HepG2 (cell line): ENCODE measurements at regions not wholly inside any gene's neighbourhood (a gene's known extent, or its start where the extent isn't known, plus 50 kb on each side); places are given as distances from the start of the nearest gene placed in this dataset.

ENCODE experiments used
- ATAC-seq: fragments of 200-7000 bp; cut with Tn5 transposase; 3 replicates; pipeline ENCODE4 v1.9.1; 2020; ENCODE audit warnings: mild to moderate bottlenecking, moderate library complexity
- BruUV-seq: library from RNA; stranded (reverse); fragments of 400-500 nt; replicated peaks from 2 replicates; lab custom pipeline; 2021; lab: Mats Ljungman, UMichigan
- CTCF ChIA-PET: fragments of 300-600 bp; formaldehyde crosslinking; extraction: SDS; loops from one replicate; lab custom pipeline; 2021; ENCODE audit warnings: low total read pairs, inconsistent platforms, low intra/inter-chr PET ratio; lab: Yijun Ruan, JAX
- POLR2A ChIA-PET: fragments of 350-600 bp; sonication (Branson Sonifier 250); formaldehyde crosslinking; loops from one replicate; lab custom pipeline; 2020; ENCODE audit warnings: antibody characterized with exemption, inconsistent platforms; lab: Yijun Ruan, JAX
- DNase-seq: peaks from one replicate; pipeline ENCODE4 v3.0.0-alpha.2; 2015; ENCODE audit warnings: low spot score
- FAIRE-seq: peaks from 3 replicates; lab custom pipeline; 2011; peaks lifted over from hg19 to GRCh38; lab: Jason Lieb, UNC
- H2AFZ ChIP-seq: one replicate; pipeline ENCODE4 v1.6.1; 2011; ENCODE audit warnings: low read length, inconsistent platforms
- H3K27ac ChIP-seq: fragments of 300-600 bp; 3 replicates; pipeline ENCODE4 v1.8.0; 2011; ENCODE audit warnings: mixed run types, mild to moderate bottlenecking, mixed read lengths, low read length, inconsistent platforms; ENCODE audit not compliant: insufficient read depth; ENCODE audit errors: extremely low read length
- H3K27me3 ChIP-seq, 2 experiments: fragments of 200-600 bp in 1 of 2; 2 replicates in 1 of 2; 3 replicates in 1 of 2; pipeline versions ENCODE4 v1.6.0 to v1.8.0; 2011; ENCODE audit warnings: low read length in 2 of 2, mild to moderate bottlenecking in 2 of 2, moderate library complexity in 2 of 2, inconsistent platforms in 1 of 2; ENCODE audit not compliant: insufficient read depth in 2 of 2, control insufficient read depth in 1 of 2
- H3K36me3 ChIP-seq, 2 experiments: fragments of 200-600 bp in 1 of 2; replicated peaks in 1 of 2; 2 replicates in 1 of 2; 3 replicates in 1 of 2; pipeline versions ENCODE4 v1.5.1 to v1.8.0; 2011; ENCODE audit warnings: low read length in 2 of 2, inconsistent platforms in 1 of 2; ENCODE audit not compliant: insufficient read depth in 2 of 2, control insufficient read depth in 1 of 2
- H3K4me1 ChIP-seq: 2 replicates; pipeline ENCODE4 v1.5.1; 2012; ENCODE audit warnings: low read length, inconsistent platforms; ENCODE audit not compliant: insufficient read depth
- H3K4me2 ChIP-seq: 2 replicates; pipeline ENCODE4 v1.6.0; 2011; ENCODE audit warnings: low read depth, low read length, inconsistent platforms
- H3K4me3 ChIP-seq, 3 experiments: fragments of 200-600 bp in 1 of 3; sonication (generic), shearing (Covaris generic) in 1 of 3; replicated peaks in 1 of 3; 2 replicates each; pipeline ENCODE4 v1.5.1; 2011 to 2016; ENCODE audit warnings: low read length in 3 of 3, inconsistent platforms in 2 of 3, low read depth in 2 of 3, mild to moderate bottlenecking in 2 of 3, control low read depth in 1 of 3, mixed read lengths in 1 of 3; ENCODE audit not compliant: insufficient read depth in 1 of 3
- H3K79me2 ChIP-seq: one replicate; pipeline ENCODE4 v1.6.1; 2011; ENCODE audit warnings: low read length, inconsistent platforms; ENCODE audit not compliant: insufficient read depth
- H3K9ac ChIP-seq: 2 replicates; pipeline ENCODE4 v1.6.0; 2011; ENCODE audit warnings: mild to moderate bottlenecking, low read depth, low read length, inconsistent platforms; ENCODE audit not compliant: insufficient read depth
- H3K9me3 ChIP-seq: 2 replicates; pipeline ENCODE4 v1.5.1; 2012; ENCODE audit warnings: mild to moderate bottlenecking, low read length
- H4K20me1 ChIP-seq: 2 replicates; pipeline ENCODE4 v1.6.0; 2011; ENCODE audit warnings: inconsistent platforms, mild to moderate bottlenecking, low read length, moderate library complexity; ENCODE audit not compliant: insufficient read depth
- BRD4 ChIP-seq: sonication (generic); formaldehyde crosslinking; IDR thresholded peaks from 2 replicates; pipeline ENCODE4 v1.4.0; 2020; ENCODE audit warnings: missing genetic modification reagents
- TCF12 ChIP-seq, 2 experiments: fragments of 450-650 bp in 1 of 2; sonication (generic) in 1 of 2; formaldehyde crosslinking in 1 of 2; IDR thresholded peaks; 2 replicates each; pipeline versions ENCODE4 v1.6.1 to v1.8.0; 2017 to 2022; ENCODE audit warnings: antibody characterized with exemption in 1 of 2, mild to moderate bottlenecking in 1 of 2, missing genetic modification reagents in 1 of 2, moderate library complexity in 1 of 2
- WGBS: methylation state at CpG from one replicate; pipeline ENCODE4 v1.1.6; 2017; ENCODE audit warnings: low lambda C conversion rate; 5-methylcytosine and 5-hydroxymethylcytosine counted together
- in situ Hi-C: cut with HindIII; loops from 2 replicates; pipeline ENCODE4 v1.10.0; 2017; ENCODE audit warnings: low pct_unique_long_range_greater_than_20kb; ENCODE audit not compliant: extremely low pct_ligation_motif_present
- intact Hi-C: fragments of 100-400 bp; cut with micrococcal nuclease; formaldehyde crosslinking; loops from one replicate; pipeline ENCODE4 v1.10.0; 2022; ENCODE audit not compliant: unreplicated experiment
- TF ChIP-seq, protein P1 (sequence below), 2 experiments: fragments of 450-650 bp in 1 of 2; sonication (generic) in 1 of 2; formaldehyde crosslinking in 1 of 2; IDR thresholded peaks; 2 replicates each; pipeline versions ENCODE4 v1.6.1 to v1.8.0; 2016 to 2022; ENCODE audit warnings: antibody characterized with exemption in 1 of 2, mild to moderate bottlenecking in 1 of 2, missing genetic modification reagents in 1 of 2
- TF ChIP-seq, protein P2 (sequence below): sonication (generic); formaldehyde crosslinking; IDR thresholded peaks from 2 replicates; pipeline ENCODE4 v1.5.1; 2020; ENCODE audit warnings: missing genetic modification reagents, mild to moderate bottlenecking, borderline replicate concordance

DNA sequence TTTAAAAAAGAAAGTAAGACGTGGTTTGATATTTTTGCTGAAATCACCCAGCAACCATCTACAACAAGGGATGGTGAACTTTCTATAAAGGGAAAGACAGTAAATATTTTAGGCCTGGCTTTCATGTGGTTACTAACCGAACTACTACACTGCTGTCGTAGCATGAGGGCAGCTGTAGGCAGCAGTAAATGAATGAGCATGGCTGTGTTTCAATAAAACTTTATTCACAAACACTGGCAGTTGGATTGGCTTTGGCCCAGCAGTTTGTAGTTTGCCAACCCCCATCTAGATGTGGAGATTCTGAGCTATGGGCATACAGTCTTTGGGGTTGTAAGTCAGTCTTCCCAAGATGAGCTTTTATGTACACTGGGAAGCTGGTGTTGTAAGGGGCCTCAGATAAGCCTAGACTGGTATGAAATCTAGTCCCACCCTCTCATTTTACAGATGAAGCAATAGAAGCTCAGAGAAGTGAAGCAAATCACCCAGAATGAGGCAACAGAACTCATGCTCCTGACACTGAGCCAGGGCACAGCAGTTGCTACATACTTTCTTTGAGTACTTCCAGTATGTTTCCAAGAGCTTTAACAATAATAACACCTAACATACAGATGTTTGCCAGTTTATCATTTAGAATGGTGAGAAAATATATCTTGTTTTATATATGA, 204.4 kb downstream of the ADAMTS15 start:
- ChIA-PET CTCF (no interaction called here), POLR2A (no interaction called here)
- DNase-seq: no peak
- Histone ChIP-seq H3K4me1 (no peaks in the 10 kb centered on the region), H4K20me1 (no peaks in the 10 kb centered on the region), H3K9ac (no peak overlapping the region), H2AFZ (no peak overlapping the region), H3K79me2 (no peaks in the 10 kb centered on the region), H3K4me3 (no peak overlapping the region), H3K27me3 (no peaks in the 10 kb centered on the region), H3K9me3 (no peaks in the 10 kb centered on the region), H3K36me3 (no peaks in the 10 kb centered on the region), H3K4me2 (no peak overlapping the region), H3K27ac (no peak overlapping the region)
- TF ChIP-seq, protein P1, sequence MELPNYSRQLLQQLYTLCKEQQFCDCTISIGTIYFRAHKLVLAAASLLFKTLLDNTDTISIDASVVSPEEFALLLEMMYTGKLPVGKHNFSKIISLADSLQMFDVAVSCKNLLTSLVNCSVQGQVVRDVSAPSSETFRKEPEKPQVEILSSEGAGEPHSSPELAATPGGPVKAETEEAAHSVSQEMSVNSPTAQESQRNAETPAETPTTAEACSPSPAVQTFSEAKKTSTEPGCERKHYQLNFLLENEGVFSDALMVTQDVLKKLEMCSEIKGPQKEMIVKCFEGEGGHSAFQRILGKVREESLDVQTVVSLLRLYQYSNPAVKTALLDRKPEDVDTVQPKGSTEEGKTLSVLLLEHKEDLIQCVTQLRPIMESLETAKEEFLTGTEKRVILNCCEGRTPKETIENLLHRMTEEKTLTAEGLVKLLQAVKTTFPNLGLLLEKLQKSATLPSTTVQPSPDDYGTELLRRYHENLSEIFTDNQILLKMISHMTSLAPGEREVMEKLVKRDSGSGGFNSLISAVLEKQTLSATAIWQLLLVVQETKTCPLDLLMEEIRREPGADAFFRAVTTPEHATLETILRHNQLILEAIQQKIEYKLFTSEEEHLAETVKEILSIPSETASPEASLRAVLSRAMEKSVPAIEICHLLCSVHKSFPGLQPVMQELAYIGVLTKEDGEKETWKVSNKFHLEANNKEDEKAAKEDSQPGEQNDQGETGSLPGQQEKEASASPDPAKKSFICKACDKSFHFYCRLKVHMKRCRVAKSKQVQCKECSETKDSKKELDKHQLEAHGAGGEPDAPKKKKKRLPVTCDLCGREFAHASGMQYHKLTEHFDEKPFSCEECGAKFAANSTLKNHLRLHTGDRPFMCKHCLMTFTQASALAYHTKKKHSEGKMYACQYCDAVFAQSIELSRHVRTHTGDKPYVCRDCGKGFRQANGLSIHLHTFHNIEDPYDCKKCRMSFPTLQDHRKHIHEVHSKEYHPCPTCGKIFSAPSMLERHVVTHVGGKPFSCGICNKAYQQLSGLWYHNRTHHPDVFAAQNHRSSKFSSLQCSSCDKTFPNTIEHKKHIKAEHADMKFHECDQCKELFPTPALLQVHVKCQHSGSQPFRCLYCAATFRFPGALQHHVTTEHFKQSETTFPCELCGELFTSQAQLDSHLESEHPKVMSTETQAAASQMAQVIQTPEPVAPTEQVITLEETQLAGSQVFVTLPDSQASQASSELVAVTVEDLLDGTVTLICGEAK (IDR thresholded peaks at IDR 0.05): no peak
- TF ChIP-seq, protein P1 (CRISPR knock-in tag; IDR thresholded peaks at IDR 0.05): peak; percentile 67; the same call in 1 of the 2 replicates
- TF ChIP-seq, protein P2, sequence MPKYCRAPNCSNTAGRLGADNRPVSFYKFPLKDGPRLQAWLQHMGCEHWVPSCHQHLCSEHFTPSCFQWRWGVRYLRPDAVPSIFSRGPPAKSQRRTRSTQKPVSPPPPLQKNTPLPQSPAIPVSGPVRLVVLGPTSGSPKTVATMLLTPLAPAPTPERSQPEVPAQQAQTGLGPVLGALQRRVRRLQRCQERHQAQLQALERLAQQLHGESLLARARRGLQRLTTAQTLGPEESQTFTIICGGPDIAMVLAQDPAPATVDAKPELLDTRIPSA (CRISPR knock-in tag): no peak
- no peak for TF ChIP-seq TCF12 (IDR thresholded peaks at IDR 0.05)
- no peak for TF ChIP-seq TCF12 (CRISPR knock-in tag; IDR thresholded peaks at IDR 0.05)
- TF ChIP-seq BRD4: no peak
- BruUV-seq: no TSS peak
- WGBS: 21% methylated on average over 3 of the region's 3 CpGs
- in situ Hi-C loops (no loop called here), intact Hi-C loops (no loop called here)
- no peak for FAIRE-seq
- no peak for ATAC-seq
